ENCODE measurements at regions not wholly inside any gene's neighbourhood (a gene's known extent, or its start where the extent isn't known, plus 50 kb on each side); places are given as distances from the start of the nearest gene placed in this dataset.

- TF ChIP-seq IKZF2 (IDR thresholded peaks at IDR 0.05) (no peak), SRF (IDR thresholded peaks at IDR 0.05; ENCODE audit: low read depth in 2 of 2, low read length in 2 of 2) (no peak)
Measured at GRCh38 chr4:124783847-124784246, 71.3 kb upstream of the ANKRD50 start (continued).

GRCh38 chr4:124777007-124777406 lies 64.5 kb upstream of the ANKRD50 start:
- in situ Hi-C loops (cut with MboI) = no loop called here
- FAIRE-seq (no peak), ATAC-seq (no peak), DNase-seq (ENCODE audit: low read depth, low spot score) (no peak)
- Histone ChIP-seq H3K27ac (ENCODE audit: control insufficient read depth, insufficient read depth) (no peak overlapping the region), H3K4me1 (ENCODE audit: control insufficient read depth, insufficient read depth, low read length) (no peaks in the 10 kb centered on the region), H3K4me2 (ENCODE audit: control insufficient read depth, insufficient read depth) (no peak overlapping the region), H3K27me3 (replicated peaks in 1 of 2; ENCODE audit: control insufficient read depth in 2 of 2, insufficient read depth in 2 of 2, low read length in 1 of 2) (no peaks in the 10 kb centered on the region), H3K36me3 (ENCODE audit: control insufficient read depth in 2 of 2, insufficient read depth in 2 of 2, low read length in 1 of 2) (no peaks in the 10 kb centered on the region), H2AFZ (ENCODE audit: control insufficient read depth, low read depth, low read length) (no peak overlapping the region), H3K9ac (ENCODE audit: control insufficient read depth, insufficient read depth, low read length) (no peak overlapping the region), H3K79me2 (ENCODE audit: control insufficient read depth, insufficient read depth, low read length) (no peaks in the 10 kb centered on the region), H3K9me3 (replicated peaks; ENCODE audit: control insufficient read depth, insufficient read depth, low read length) (no peaks in the 10 kb centered on the region), H3K4me3 (no peak overlapping the region), H4K20me1 (ENCODE audit: control insufficient read depth, insufficient read depth) (no peaks in the 10 kb centered on the region)
- ChIA-PET SMC1A (ENCODE audit: uncharacterized antibody, unreplicated experiment) (no interaction called here), CTCF (no interaction called here), RAD21 (ENCODE audit: unreplicated experiment) (no interaction called here), POLR2A (no interaction called here)
- 50% methylated on average over 1 of the region's 1 CpG for WGBS (ENCODE audit: insufficient coverage, insufficient replicate concordance, low lambda C conversion rate, missing lambda C conversion rate)
- no TSS peak for BruUV-seq (replicated peaks)
- TF ChIP-seq HDAC6 (IDR thresholded peaks at IDR 0.05; ENCODE audit: unreplicated experiment) (no peak), CREB1 (IDR thresholded peaks at IDR 0.05; ENCODE audit: low read depth) (no peak)
- intact Hi-C loops (cut with micrococcal nuclease; ENCODE audit: unreplicated experiment) = no loop called here

GRCh38 chr4:124768596-124769365 lies 56.2 kb upstream of the ANKRD50 start:
- no peaks in the 10 kb centered on the region for H3K4me1 ChIP-seq (ENCODE audit: control insufficient read depth, insufficient read depth, low read length)
- H3K36me3 ChIP-seq (ENCODE audit: control insufficient read depth in 2 of 2, insufficient read depth in 2 of 2, low read length in 1 of 2) = no peaks in the 10 kb centered on the region
- no peak for DNase-seq (ENCODE audit: low read depth, low spot score)
- FAIRE-seq = no peak
- H2AFZ ChIP-seq (ENCODE audit: control insufficient read depth, low read depth, low read length) = no peak overlapping the region
- intact Hi-C loops (cut with micrococcal nuclease; ENCODE audit: unreplicated experiment) = no loop called here
- no peak for ATAC-seq
- H3K27me3 ChIP-seq (replicated peaks in 1 of 2; ENCODE audit: control insufficient read depth in 2 of 2, insufficient read depth in 2 of 2, low read length in 1 of 2) = no peaks in the 10 kb centered on the region
- no peak overlapping the region for H3K4me3 ChIP-seq
- BruUV-seq (replicated peaks) = no TSS peak
- POLR2A ChIA-PET = no interaction called here
- H4K20me1 ChIP-seq (ENCODE audit: control insufficient read depth, insufficient read depth) = no peaks in the 10 kb centered on the region
- WGBS (ENCODE audit: insufficient coverage, insufficient replicate concordance, low lambda C conversion rate, missing lambda C conversion rate) = 16% methylated on average over 2 of the region's 2 CpGs
- SMC1A ChIA-PET (ENCODE audit: uncharacterized antibody, unreplicated experiment) = no interaction called here
- H3K4me2 ChIP-seq (ENCODE audit: control insufficient read depth, insufficient read depth) = no peak overlapping the region
- no peak overlapping the region for H3K27ac ChIP-seq (ENCODE audit: control insufficient read depth, insufficient read depth)
- RAD21 ChIA-PET (ENCODE audit: unreplicated experiment) = no interaction called here
- no peaks in the 10 kb centered on the region for H3K9me3 ChIP-seq (replicated peaks; ENCODE audit: control insufficient read depth, insufficient read depth, low read length)
- in situ Hi-C loops (cut with MboI) = no loop called here
- CTCF ChIA-PET = no interaction called here
- no peaks in the 10 kb centered on the region for H3K79me2 ChIP-seq (ENCODE audit: control insufficient read depth, insufficient read depth, low read length)
- H3K9ac ChIP-seq (ENCODE audit: control insufficient read depth, insufficient read depth, low read length) = no peak overlapping the region
- TF ChIP-seq WRNIP1 (IDR thresholded peaks at IDR 0.05; ENCODE audit: borderline replicate concordance, low read depth, low read length) (no peak), TAF1 (IDR thresholded peaks at IDR 0.05; ENCODE audit: borderline replicate concordance, low read depth, low read length) (no peak), SMAD1 (IDR thresholded peaks at IDR 0.05; ENCODE audit: low read depth, partially characterized antibody) (no peak), ZBED1 (IDR thresholded peaks at IDR 0.05; ENCODE audit: borderline replicate concordance) (no peak), ASH2L (IDR thresholded peaks at IDR 0.05; ENCODE audit: borderline replicate concordance, low read depth) (no peak), FOXM1 (IDR thresholded peaks at IDR 0.05; ENCODE audit: low read depth, low read length) (no peak), RFX5 (IDR thresholded peaks at IDR 0.05; ENCODE audit: low read depth, low read length) (no peak), E4F1 (IDR thresholded peaks at IDR 0.05; ENCODE audit: borderline replicate concordance, partially characterized antibody) (no peak), ATF2 (IDR thresholded peaks at IDR 0.05; ENCODE audit: low read length) (no peak), POU2F2 (IDR thresholded peaks at IDR 0.05; ENCODE audit: borderline replicate concordance, low read depth, low read length) (no peak)

All from GM12878 (cell line).